Activated CD4-positive, alpha-beta T cell treated with anti-CD3 and anti-CD28 coated beads, Interleukin-2, amount 50 U/mL, for 48 hours (primary cell): ENCODE measurements at regions not wholly inside any gene's neighbourhood (a gene's known extent, or its start where the extent isn't known, plus 50 kb on each side); places are given as distances from the start of the nearest gene placed in this dataset.

Source experiments
- DNase-seq, 2 experiments: peaks; one replicate each; pipeline ENCODE4 v3.0.0-alpha.2; 2020

DNA sequence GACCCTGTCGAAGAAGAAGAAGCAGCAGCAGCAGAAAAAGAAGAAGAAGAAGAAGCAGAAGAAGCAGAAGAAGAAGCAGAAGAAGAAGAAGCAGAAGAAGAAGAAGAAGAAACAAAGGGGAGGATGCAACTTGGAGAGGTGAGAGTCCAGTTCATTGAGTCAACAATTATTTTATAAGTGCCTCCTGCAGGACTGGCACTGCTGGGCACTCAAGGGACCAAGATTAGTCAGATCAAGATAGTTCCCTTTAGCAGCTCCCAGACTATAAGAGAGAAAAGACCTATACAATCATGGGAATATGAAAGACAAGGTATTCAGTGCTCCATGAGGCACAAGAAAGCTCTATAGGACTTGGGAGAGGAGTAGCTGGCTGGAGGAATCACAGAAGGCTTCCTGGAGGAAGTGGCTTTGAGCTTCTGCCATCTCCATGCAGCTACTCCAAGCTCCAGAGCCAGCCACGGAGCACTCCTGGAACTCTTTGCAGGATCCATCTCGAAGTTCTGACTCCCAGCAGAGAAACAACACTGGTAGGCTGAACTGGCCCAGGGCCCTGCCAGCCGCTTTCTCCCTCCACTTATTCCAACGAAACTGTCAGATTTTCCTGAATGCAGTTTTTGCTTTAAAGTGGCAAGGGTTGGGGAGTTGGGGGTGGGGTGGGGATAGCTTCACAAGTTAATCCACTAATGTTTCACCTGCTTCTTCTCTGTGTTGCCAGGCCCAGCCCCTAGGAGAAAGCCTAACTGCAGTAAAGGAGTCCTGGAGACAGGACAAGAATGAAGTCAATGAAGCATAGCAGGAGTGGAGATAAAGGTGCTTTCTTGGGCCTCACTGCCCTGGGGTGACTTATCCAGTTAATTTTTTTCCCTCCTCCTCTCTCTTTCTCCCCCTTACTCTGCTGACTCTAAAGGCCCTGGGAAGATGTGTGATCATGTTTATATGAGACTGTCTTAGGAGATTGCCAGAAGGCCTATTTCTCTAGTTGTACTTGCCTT, 140.1 kb upstream of the PARP11 start:
- no peak for DNase-seq

DNA sequence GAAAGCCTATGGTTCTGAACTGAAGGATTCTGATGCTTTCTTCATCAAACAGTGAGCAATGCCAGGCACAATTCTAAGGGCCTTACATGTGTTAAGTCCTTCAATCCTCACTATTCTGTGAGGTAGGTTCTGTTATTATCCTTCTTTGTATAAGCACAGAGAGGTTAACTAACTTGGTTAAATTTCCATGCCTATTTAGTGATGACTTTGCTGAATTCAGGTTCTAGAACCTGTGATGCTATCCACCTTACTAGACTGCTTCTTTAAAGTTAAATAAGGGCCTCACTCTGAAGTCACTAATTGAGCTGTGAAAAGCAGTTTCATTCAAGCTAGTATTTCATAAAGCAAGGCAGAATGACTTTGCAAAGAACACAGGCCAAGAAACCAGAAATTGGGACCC, 138.9 kb upstream of the PARP11 start:
- DNase-seq, result no peak

- no peak for DNase-seq
Observed at GRCh38 chr12:4011597-4011996, 138.4 kb upstream of the PARP11 start.

GRCh38 chr12:4009979-4010704, 136.9 kb upstream of the PARP11 start:
- no peak for DNase-seq

- no peak for DNase-seq
Observed at GRCh38 chr12:4006743-4007142, 133.5 kb upstream of the PARP11 start.

DNA sequence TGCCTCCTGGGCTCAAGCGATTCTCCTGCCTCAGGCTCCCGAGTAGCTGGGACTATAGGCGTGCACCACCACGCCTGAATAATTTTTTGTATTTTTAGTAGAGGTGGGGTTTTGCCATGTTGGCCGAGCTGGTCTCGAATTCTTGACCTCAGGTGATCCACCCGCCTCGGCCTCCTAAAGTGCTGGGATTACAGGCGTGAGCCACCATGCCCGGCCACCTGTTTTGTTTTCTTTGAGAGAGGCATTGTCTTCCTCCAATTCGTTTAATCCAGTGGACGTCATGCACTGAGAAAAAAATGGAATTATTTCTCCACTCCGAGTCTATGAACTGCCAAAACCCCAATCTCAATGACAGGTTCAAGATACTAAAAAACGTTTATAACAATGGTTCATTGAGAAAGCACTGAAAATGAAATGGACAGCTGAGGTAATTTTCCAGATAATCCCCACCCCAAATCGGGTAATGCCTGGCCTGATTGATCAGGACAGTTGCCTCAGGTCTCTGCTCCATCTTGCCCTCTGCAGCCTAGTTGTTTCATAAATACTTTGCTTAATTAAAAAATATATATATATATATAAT, 132.7 kb upstream of the PARP11 start:
- no peak for DNase-seq

DNA sequence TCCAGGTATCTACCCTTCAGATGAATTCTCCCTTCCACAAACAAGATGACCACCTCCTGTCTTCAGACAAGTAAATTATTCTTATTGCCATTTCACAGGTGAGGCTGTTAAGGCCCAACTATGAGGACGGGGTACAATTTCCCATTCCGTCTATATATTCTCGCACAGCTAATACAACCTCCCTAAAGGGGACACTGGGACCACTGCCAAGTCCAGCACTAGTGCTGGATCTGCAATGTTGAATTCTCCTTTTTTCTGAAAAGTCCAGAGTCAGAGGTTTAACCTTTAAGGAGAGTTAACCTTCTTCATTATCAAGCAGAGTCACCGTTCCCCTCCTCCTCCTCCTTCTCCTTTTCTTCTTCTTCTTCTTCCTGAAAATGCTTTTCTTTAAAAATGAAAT, 130.4 kb upstream of the PARP11 start:
- DNase-seq, result no peak

- DNase-seq, result no peak
Observed at GRCh38 chr12:4002601-4003000, 129.4 kb upstream of the PARP11 start.

DNA sequence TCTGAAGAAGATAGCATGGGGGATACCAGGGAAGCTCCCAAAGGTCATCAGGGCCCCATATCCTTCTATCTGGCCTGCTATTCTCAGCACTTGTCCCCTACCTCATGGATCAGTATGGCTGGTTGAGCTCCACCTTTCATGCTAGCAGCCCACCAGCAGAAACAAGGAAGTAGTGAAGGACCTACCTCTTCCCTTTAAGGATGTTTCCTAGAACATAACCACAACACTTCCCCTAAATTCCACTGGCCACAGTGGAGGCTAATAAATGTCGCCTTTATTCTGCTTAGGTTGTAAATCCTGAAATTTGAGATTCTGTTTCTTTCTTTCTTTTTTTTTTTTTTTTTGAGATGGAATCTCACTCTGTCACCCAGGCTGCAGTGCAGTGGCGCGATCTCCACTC, 128.6 kb upstream of the PARP11 start:
- no peak for DNase-seq

GRCh38 chr12:4001031-4001430, 127.8 kb upstream of the PARP11 start:
- DNase-seq, result no peak

- DNase-seq, result no peak
Observed at GRCh38 chr12:3999904-4000303, 126.7 kb upstream of the PARP11 start.

DNA sequence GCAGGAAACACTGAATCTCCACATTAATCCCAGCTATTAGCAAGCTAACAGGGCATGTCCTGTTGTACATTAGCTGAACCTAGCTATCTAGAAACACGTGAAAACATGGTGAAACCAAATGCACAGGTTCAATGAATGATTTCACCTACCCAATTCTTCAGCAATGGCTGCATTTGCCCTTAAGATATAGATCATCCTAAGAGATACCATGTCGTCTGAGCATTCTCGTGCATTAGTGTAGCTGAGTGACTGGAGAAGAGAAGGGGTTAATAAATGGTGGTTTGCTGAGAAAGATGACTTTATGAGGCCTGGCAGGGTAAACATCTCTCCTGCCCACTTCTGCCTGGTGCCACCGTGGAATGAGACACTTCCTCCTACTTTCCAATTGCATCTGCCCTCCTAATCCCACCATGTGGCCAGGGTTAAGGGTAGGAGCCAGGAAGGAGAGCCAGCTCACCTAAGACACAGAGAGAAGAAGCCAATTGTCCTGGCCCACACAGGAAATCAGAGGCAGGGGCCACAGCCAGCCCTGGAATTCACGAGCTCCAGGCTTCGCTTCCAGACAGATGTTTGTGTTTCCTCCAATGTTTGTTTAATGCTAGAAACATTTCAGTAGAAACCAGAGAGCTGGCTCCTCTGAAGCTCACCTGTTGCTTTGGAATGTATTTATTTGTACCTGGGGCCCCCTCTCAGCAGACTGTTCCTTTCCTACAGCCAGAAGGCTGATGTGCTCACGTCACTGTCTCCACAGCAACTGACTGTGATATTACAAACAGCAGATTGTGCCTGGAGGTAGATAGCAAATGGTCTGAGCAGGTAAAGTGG, 126.0 kb upstream of the PARP11 start:
- no peak for DNase-seq

DNA sequence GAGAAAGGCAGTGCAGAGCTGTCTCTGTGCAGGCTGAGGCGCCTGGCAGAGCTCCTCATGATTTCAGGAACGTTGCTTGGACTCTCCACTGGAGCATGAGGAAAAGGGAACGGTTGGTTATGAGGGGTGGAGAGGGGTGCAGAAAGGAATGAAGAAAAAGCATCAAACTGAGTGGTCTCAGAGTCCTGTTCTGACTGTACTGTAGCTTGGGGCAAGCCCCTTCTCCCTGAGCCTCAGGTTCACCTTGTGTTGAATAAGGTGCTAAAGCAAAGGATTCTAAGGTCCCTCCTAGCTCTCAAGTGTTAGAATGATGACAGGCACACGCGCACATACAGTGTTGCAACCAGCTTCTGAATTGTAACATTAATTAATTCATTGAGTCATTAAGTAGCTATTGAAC, 125.2 kb upstream of the PARP11 start:
- DNase-seq, result no peak

- no peak for DNase-seq
Observed at GRCh38 chr12:3996322-3996721, 123.1 kb upstream of the PARP11 start.

DNA sequence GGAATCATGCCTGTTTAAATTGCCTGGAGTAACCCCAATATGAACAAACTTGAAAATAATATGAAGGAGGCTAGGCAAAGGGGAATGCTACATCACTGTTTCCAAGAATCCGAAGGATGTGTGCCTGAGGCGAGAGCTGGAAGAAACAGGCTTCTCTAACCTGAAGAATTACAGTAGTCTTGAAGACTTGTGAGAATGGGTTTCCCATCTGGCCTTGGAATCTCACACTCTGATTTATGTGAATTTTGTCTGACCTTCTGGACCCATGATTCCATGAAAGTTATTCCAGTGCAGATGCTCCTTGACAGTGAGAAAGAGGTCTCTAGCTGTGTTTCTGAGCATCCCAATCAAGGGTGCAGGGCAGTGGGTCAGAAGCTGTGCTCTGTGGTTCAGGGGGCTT, 122.1 kb upstream of the PARP11 start:
- no peak for DNase-seq

DNA sequence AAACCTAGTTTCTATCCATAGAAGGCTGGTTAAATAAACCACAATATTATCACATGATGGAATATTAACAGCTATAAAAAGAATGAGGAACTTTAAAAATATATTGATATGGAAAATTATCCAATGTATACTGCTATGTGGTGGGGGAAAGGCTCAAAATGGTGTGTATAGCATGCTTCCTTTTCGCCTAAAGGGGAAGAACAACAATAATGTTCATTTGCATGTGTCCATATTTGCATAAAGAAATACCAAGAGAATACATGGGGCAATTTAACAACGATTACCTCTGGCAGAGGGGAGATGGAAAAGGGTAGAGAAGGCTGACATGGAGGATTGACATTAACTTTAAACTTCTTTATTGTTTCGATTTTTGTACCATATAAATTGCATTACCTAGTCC, 121.3 kb upstream of the PARP11 start:
- no peak for DNase-seq

DNA sequence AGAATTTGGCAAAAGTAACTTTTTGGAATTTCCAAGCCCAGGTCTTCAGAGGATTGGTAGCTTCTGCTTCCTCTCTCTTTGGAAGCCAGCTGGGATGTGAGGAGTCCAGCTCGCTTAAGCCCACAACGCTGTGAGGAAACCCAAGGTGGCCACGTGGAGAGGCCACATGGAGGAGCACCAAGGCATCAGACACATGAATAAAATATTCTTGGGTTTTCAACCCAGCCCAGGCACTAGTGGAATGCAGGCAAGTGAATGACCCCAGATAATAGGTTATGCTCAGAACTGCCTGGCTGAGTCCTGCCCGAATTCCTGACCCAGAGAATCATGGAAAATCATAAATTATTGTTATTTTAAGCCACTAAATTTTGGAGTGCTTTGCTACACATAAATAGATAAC, 119.7 kb upstream of the PARP11 start:
- DNase-seq, result no peak

DNA sequence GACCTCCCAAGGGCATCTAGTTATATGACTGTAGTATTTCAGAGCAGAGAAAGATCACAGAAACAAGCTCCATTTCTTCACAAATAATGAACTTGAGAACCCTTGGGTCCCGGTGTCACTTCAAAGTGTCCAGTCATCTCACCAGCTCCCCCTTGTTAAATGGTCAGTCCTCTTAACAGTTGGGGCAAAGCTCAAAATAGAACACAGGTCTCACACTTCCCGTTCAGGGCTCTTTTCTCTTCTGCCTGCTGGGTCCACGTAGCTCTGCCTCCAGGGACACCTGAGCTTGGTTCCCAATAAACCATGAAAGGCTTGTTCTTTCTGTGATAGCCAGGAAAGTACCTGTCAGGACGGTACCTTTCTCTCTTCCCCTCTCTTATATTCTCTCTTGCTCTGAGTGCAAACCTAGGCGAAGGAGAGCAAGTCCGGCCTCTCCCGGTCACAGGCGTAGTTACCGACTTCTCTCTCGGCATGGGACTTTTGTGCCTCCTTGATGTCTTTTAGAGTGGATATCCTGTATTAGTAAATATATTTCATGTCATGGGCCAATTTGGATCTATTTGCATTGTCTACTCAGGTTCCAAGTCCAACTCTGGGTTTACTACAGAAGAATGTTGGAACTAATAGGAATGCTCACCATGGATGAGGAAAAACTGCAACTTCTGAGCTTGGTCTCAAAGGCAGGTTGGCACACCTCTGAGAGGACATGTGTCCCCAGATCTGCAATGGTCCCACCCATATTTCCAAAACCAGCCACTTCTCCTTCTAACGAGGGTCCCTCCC, 118.8 kb upstream of the PARP11 start:
- DNase-seq, result no peak

GRCh38 chr12:3990501-3991280, 117.5 kb upstream of the PARP11 start:
- DNase-seq, result no peak

DNA sequence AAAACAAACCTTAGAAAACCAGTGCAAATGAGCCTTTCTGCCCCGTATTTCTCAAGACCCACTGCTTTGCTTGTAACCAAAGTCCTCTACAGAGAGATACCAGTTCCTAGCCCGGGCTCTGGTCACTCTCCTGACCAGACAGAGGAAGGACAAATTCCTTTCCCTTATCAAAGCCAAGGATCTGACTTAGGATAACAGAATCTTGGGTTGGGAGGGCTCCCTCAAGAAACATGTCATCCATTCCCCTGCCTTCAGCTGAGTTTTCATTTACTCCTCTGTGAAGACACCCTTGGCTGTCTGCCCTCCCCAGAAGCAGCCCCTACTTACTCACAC, 116.0 kb upstream of the PARP11 start:
- DNase-seq, result no peak

- DNase-seq, result no peak
Observed at GRCh38 chr12:3988519-3989217, 115.5 kb upstream of the PARP11 start.
